Calu3 (cell line): ENCODE measurements at regions not wholly inside any gene's neighbourhood (a gene's known extent, or its start where the extent isn't known, plus 50 kb on each side); places are given as distances from the start of the nearest gene placed in this dataset.

Experiments used
- BruUV-seq: library from RNA; stranded (reverse); fragments of 400-500 nt; replicated peaks from 2 replicates; lab custom pipeline; 2021; lab: Mats Ljungman, UMichigan
- CTCF ChIA-PET: fragments of 300-600 bp; sonication (Branson Sonifier 250); formaldehyde crosslinking; loops from one replicate; lab custom pipeline; 2022; ENCODE audit warnings: antibody characterized with exemption; lab: Charles Lee
- DNase-seq: peaks from one replicate; pipeline ENCODE4 v3.0.0; 2022
- H3K27ac Mint-ChIP-seq: one replicate; pipeline ENCODE4 v1.8.0; 2022; ENCODE audit warnings: mixed read lengths; ENCODE audit not compliant: unreplicated experiment
- H3K27me3 Mint-ChIP-seq: one replicate; pipeline ENCODE4 v1.8.0; 2022; ENCODE audit warnings: mixed read lengths; ENCODE audit not compliant: unreplicated experiment
- H3K36me3 Mint-ChIP-seq: one replicate; pipeline ENCODE4 v1.8.0; 2022; ENCODE audit warnings: mild to moderate bottlenecking, moderate library complexity, mixed read lengths; ENCODE audit not compliant: insufficient read depth, unreplicated experiment
- H3K4me1 Mint-ChIP-seq: one replicate; pipeline ENCODE4 v1.8.0; 2022; ENCODE audit warnings: mild to moderate bottlenecking, low read depth, mixed read lengths; ENCODE audit not compliant: unreplicated experiment
- H3K4me3 Mint-ChIP-seq: one replicate; pipeline ENCODE4 v1.8.0; 2022; ENCODE audit warnings: mild to moderate bottlenecking, low read depth, moderate library complexity, mixed read lengths; ENCODE audit not compliant: unreplicated experiment
- H3K9me3 Mint-ChIP-seq: one replicate; pipeline ENCODE4 v1.8.0; 2022; ENCODE audit warnings: low read depth, mixed read lengths; ENCODE audit not compliant: unreplicated experiment
- CTCF ChIP-seq: fragments of 200-600 bp; IDR thresholded peaks from one replicate; pipeline ENCODE4 v1.8.0; 2022; ENCODE audit warnings: antibody characterized with exemption; ENCODE audit not compliant: unreplicated experiment
- intact Hi-C: fragments of 100-400 bp; cut with micrococcal nuclease; formaldehyde crosslinking; loops from one replicate; pipeline ENCODE4 v1.10.0; 2022; ENCODE audit not compliant: unreplicated experiment

- H3K4me1 Mint-ChIP-seq = no peaks in the 10 kb centered on the region
- CTCF ChIA-PET = no interaction called here
- no peak overlapping the region for H3K27ac Mint-ChIP-seq
- H3K4me3 Mint-ChIP-seq = no peak overlapping the region
- no peaks in the 10 kb centered on the region for H3K27me3 Mint-ChIP-seq
- BruUV-seq = no TSS peak
- no peaks in the 10 kb centered on the region for H3K9me3 Mint-ChIP-seq
- no peak for DNase-seq
- TF ChIP-seq CTCF = no peak
- no peaks in the 10 kb centered on the region for H3K36me3 Mint-ChIP-seq
- intact Hi-C loops = no loop called here
Measured at GRCh38 chr2:7913974-7914373, 767.9 kb upstream of the ID2 start.

- TF ChIP-seq CTCF = no peak
- DNase-seq = no peak
- intact Hi-C loops = no loop called here
- Mint-ChIP-seq H3K27ac (no peak overlapping the region), H3K27me3 (no peaks in the 10 kb centered on the region), H3K36me3 (no peaks in the 10 kb centered on the region), H3K4me1 (no peaks in the 10 kb centered on the region), H3K9me3 (peaks cover 3% of the 10 kb centered on the region), H3K4me3 (no peak overlapping the region)
- CTCF ChIA-PET = interaction anchor here (0.6 kb wide), 1 partner anchor 392 kb away, joined by 4 read pairs; no protein-coding TSS in a partner anchor
- BruUV-seq = no TSS peak
Measured at GRCh38 chr2:7915302-7916091, 766.4 kb upstream of the ID2 start.

- Mint-ChIP-seq H3K27me3 (no peaks in the 10 kb centered on the region), H3K27ac (no peak overlapping the region), H3K36me3 (no peaks in the 10 kb centered on the region), H3K9me3 (peaks cover 3% of the 10 kb centered on the region), H3K4me3 (no peak overlapping the region), H3K4me1 (no peaks in the 10 kb centered on the region)
- TF ChIP-seq CTCF = no peak
- intact Hi-C loops = no loop called here
- CTCF ChIA-PET = no interaction called here
- no TSS peak for BruUV-seq
- no peak for DNase-seq
Measured at GRCh38 chr2:7916670-7917069, 765.2 kb upstream of the ID2 start.

GRCh38 chr2:7919510-7919909, 762.3 kb upstream of the ID2 start:
- TF ChIP-seq CTCF = no peak
- BruUV-seq = no TSS peak
- Mint-ChIP-seq H3K27me3 (no peaks in the 10 kb centered on the region), H3K9me3 (peaks cover 5% of the 10 kb centered on the region), H3K36me3 (no peaks in the 10 kb centered on the region), H3K4me1 (peaks cover 6% of the 10 kb centered on the region), H3K27ac (no peak overlapping the region), H3K4me3 (no peak overlapping the region)
- CTCF ChIA-PET = no interaction called here
- intact Hi-C loops = no loop called here
- no peak for DNase-seq
